ENCODE measurements at regions not wholly inside any gene's neighbourhood (a gene's known extent, or its start where the extent isn't known, plus 50 kb on each side); places are given as distances from the start of the nearest gene placed in this dataset.

DNA sequence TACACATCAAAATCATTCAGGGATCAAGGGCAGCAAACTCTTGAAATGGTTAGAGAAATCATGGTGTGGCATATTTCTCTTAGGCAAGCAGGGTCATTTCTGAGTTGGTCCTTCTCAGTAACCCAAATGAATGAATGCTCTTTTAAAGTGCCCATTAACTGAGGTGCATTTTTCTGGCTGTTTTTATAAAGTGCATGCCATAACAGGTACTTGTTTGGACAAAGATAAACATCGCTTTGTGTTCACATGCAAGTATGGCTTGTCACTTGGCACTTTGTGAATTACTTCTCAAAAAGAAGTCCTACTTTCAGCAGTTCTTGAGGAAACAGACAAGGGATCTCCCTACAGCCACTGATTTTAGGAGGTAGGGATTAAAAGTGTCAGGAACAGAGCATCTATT lies 64.8 kb upstream of the IFNE start:
- intact Hi-C loops (cut with DNase I; ENCODE audit: low total_unique reads) = no loop called here
- no peak overlapping the region for H3K4me3 ChIP-seq
- 97 to 100% methylated on average over 1 of the region's 1 CpG for WGBS, 2 donors
- H3K27ac ChIP-seq = no peak overlapping the region
- DNase-seq = no peak
- no peaks in the 10 kb centered on the region for H3K27me3 ChIP-seq
- no peaks in the 10 kb centered on the region for H3K36me3 ChIP-seq (ENCODE audit: low read depth, missing control alignments)
- no peaks in the 10 kb centered on the region for H3K9me3 ChIP-seq
- H3K4me1 ChIP-seq = no peaks in the 10 kb centered on the region
- TF ChIP-seq, protein P1, sequence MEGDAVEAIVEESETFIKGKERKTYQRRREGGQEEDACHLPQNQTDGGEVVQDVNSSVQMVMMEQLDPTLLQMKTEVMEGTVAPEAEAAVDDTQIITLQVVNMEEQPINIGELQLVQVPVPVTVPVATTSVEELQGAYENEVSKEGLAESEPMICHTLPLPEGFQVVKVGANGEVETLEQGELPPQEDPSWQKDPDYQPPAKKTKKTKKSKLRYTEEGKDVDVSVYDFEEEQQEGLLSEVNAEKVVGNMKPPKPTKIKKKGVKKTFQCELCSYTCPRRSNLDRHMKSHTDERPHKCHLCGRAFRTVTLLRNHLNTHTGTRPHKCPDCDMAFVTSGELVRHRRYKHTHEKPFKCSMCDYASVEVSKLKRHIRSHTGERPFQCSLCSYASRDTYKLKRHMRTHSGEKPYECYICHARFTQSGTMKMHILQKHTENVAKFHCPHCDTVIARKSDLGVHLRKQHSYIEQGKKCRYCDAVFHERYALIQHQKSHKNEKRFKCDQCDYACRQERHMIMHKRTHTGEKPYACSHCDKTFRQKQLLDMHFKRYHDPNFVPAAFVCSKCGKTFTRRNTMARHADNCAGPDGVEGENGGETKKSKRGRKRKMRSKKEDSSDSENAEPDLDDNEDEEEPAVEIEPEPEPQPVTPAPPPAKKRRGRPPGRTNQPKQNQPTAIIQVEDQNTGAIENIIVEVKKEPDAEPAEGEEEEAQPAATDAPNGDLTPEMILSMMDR (IDR thresholded peaks at IDR 0.05) = no peak
- no peak for TF ChIP-seq POLR2A (IDR thresholded peaks at IDR 0.05)

DNA sequence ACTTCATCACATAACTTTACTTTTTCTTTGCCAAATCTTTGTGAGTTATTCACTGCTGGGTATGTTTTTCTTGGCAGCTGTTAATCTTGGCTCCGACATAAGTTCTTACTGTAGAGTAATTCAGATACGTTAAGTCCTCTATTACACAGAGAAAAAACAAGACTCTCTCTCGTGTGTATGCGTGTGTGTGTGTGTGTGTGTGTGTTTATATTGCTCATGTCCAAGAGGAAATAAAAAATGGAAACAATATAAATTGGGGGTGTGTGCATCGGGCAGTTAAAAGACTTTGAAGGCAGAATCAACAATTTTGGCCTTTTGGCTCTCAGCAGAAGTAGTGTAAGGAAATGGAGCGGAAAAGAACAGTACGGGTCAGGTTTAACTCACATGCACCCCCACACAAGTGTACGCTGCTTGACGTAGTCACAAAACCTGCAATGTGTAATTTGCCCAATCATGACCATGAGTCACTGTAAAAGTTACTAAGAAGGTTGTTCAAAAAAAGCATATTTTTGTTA lies 67.2 kb upstream of the IFNE start:
- H3K36me3 ChIP-seq (ENCODE audit: low read depth, missing control alignments) = no peaks in the 10 kb centered on the region
- H3K9me3 ChIP-seq = no peaks in the 10 kb centered on the region
- H3K27me3 ChIP-seq = no peaks in the 10 kb centered on the region
- TF ChIP-seq, protein P1 (IDR thresholded peaks at IDR 0.05) = no peak
- no peak for TF ChIP-seq POLR2A (IDR thresholded peaks at IDR 0.05)
- 43 to 53% methylated on average over 9 of the region's 9 CpGs for WGBS, 2 donors
- H3K4me3 ChIP-seq = no peak overlapping the region
- DNase-seq = no peak
- no peaks in the 10 kb centered on the region for H3K4me1 ChIP-seq
- H3K27ac ChIP-seq = no peak overlapping the region
- intact Hi-C loops (cut with DNase I; ENCODE audit: low total_unique reads) = no loop called here

DNA sequence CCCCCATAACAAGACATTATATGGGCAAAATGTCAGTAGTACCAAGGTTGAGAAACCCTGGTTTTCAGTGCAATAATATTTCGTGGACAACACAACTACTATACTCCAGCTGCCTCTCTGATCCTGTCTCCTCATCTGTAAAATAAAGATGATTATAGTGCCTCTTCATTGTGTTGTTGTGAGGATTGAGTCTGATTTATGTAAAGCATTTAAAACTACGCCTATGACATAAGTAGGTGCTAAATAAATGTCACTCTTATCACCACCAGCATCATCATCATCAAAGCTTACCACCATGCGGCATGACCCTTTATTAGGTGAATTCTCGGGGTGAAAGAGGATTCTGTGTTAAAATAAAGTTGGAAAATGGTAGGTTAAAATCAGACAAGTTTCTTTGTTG lies 67.8 kb upstream of the IFNE start:
- TF ChIP-seq, protein P1 (IDR thresholded peaks at IDR 0.05) = no peak
- TF ChIP-seq POLR2A (IDR thresholded peaks at IDR 0.05) = no peak
- Histone ChIP-seq H3K9me3 (no peaks in the 10 kb centered on the region), H3K4me3 (no peak overlapping the region), H3K27ac (no peak overlapping the region), H3K36me3 (ENCODE audit: low read depth, missing control alignments) (no peaks in the 10 kb centered on the region), H3K4me1 (no peaks in the 10 kb centered on the region), H3K27me3 (no peaks in the 10 kb centered on the region)
- WGBS, 2 donors = 88% methylated on average over 4 of the region's 4 CpGs
- DNase-seq = no peak
- intact Hi-C loops (cut with DNase I; ENCODE audit: low total_unique reads) = no loop called here

DNA sequence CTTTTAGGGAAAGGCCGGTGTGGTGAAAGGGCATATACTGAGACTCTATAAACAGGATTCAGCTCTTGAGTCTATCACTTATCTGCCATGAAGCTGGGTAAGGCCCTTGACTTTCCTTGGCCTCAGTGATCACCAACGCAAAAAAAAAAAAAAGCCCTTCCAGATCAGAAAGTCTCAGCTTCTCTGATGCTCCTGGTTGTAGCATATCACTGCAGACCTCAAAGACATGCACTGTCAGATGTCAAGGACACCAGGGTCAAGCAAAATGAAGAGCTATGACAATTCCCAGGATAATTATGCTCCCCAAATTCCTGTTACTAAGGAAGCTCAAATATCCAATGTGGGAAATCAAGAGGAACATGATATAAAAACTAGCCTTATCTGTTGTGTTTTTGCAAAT lies 68.3 kb upstream of the IFNE start:
- Histone ChIP-seq H3K27me3 (no peaks in the 10 kb centered on the region), H3K36me3 (ENCODE audit: low read depth, missing control alignments) (no peaks in the 10 kb centered on the region), H3K27ac (no peak overlapping the region), H3K4me3 (no peak overlapping the region), H3K4me1 (no peaks in the 10 kb centered on the region), H3K9me3 (no peaks in the 10 kb centered on the region)
- intact Hi-C loops (cut with DNase I; ENCODE audit: low total_unique reads) = no loop called here
- 80 to 93% methylated on average over 2 of the region's 2 CpGs for WGBS, 2 donors
- DNase-seq = no peak
- TF ChIP-seq, protein P1 (IDR thresholded peaks at IDR 0.05) = no peak
- no peak for TF ChIP-seq POLR2A (IDR thresholded peaks at IDR 0.05)

DNA sequence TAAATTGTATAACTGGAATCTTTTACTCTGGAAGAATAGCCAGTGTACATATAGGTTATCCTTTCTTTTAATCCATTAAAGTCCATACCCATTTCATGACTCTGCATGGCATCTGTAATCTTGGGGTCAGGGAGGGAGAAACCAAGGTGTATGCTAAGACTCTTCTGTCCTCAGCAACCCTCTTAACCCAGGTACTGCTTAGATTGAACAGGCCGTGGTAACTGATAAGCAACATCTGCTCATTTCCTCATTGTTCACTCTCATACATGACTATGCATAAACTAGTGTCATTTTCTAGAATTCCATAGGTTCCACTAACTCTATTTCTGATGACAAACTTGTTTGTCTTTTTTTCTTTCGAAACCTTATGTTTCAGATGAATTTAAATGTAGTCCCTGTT lies 69.3 kb upstream of the IFNE start:
- H3K4me3 ChIP-seq = no peak overlapping the region
- H3K27ac ChIP-seq = no peak overlapping the region
- H3K4me1 ChIP-seq = no peaks in the 10 kb centered on the region
- DNase-seq = no peak
- H3K36me3 ChIP-seq (ENCODE audit: low read depth, missing control alignments) = no peaks in the 10 kb centered on the region
- TF ChIP-seq POLR2A (IDR thresholded peaks at IDR 0.05) = no peak
- TF ChIP-seq, protein P1 (IDR thresholded peaks at IDR 0.05) = no peak
- intact Hi-C loops (cut with DNase I; ENCODE audit: low total_unique reads) = no loop called here
- 63 to 74% methylated on average over 2 of the region's 2 CpGs for WGBS, 2 donors
- H3K9me3 ChIP-seq = no peaks in the 10 kb centered on the region
- no peaks in the 10 kb centered on the region for H3K27me3 ChIP-seq
